GM12873 (cell line): ENCODE measurements at regions not wholly inside any gene's neighbourhood (a gene's known extent, or its start where the extent isn't known, plus 50 kb on each side); places are given as distances from the start of the nearest gene placed in this dataset.

ENCODE experiments used
- CTCF ChIP-seq: IDR thresholded peaks from 2 replicates; pipeline ENCODE4 v1.5.1; 2012; ENCODE audit warnings: low read depth, mild to moderate bottlenecking, moderate library complexity, low read length, control low read depth; ENCODE audit not compliant: insufficient read depth; ENCODE audit errors: missing control alignments

- TF ChIP-seq CTCF = no peak
Observed at GRCh38 chr1:222021129-222021528, 279.2 kb upstream of the DUSP10 start.

- no peak for TF ChIP-seq CTCF
Observed at GRCh38 chr1:222020553-222020952, 278.7 kb upstream of the DUSP10 start.

DNA sequence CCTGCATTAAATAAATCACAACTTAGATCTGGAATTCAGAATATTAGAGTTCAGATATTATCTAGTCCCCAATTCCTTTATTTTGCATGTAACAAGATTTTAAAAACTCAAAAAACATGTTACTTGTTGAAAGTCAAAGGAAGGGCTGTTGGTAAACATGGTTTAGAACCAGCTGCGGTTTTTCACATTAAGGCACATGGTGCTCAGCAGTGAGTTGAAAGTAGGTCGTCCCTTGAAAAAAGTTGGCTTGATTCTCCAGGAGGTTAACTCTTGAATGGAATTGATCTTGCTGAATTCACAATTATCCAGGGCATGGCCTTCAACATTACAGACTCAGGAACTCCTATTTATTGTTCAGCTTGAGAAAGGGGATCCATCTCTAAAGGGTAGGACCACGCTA lies 277.1 kb upstream of the DUSP10 start:
- TF ChIP-seq CTCF = no peak

GRCh38 chr1:222018041-222018440 lies 276.2 kb upstream of the DUSP10 start:
- no peak for TF ChIP-seq CTCF

DNA sequence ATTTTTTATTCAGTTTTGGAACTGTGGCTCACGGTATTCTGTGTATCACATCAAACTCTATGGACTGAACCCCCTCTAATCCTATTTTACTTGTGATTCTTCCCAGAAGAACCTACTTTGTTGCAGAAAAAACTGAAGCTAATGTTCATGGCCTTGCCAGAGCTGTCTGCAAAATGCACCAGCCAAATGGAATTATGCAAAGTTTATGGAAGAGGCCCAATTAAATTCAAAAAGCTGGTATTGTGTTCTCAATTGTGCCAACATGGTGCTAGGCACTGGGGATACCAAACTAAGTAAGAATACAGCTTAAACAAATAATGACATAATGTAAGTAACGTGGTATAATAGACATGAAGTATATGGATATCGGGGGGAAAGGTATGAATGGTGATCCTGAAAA lies 273.8 kb upstream of the DUSP10 start:
- no peak for TF ChIP-seq CTCF

DNA sequence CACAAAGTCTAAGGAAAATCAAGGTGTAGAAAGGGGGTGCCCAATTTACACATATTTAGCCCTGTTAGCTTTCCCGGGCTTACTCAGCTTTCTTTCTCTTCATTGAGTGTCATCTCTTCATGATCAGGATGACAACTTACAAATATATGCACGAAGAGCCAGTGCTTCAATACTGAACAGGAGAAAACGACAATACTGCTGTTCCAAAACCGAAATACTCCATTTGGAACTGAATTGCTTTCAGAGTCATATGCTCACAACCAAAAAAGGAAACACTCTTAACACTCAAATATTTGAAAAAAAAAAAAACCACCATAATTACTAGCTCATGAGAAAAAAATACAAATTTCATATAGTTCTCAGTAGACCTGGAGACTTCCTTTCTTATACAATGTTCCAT lies 272.1 kb upstream of the DUSP10 start:
- TF ChIP-seq CTCF = no peak

DNA sequence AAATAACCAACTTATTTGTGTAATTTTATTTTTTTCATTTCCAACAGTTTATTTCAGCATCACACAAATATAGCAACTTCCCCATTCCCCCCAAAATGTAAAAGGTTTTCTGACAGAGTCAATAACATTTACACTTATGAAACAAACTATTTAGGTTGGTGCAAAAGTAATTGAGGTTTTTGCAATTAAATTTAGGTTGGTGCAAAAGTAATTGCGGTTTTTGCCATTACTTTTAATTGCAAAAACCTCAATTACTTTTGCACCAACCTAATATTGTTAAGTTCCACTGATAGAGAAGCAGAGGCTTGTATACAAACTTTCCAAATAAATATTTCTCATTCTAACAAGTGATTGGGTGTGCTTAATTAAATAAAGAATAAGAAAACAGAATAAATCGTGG lies 270.9 kb upstream of the DUSP10 start:
- no peak for TF ChIP-seq CTCF

- no peak for TF ChIP-seq CTCF
Observed at GRCh38 chr1:222010306-222010705, 268.4 kb upstream of the DUSP10 start.
